DOHH2 (cell line): ENCODE measurements at regions not wholly inside any gene's neighbourhood (a gene's known extent, or its start where the extent isn't known, plus 50 kb on each side); places are given as distances from the start of the nearest gene placed in this dataset.

Experiments
- H3F3A ChIP-seq: fragments of 200-600 bp; sonication (generic), shearing (Covaris generic); 2 replicates; pipeline ENCODE4 v1.6.0; 2016; ENCODE audit warnings: antibody characterized with exemption, mild to moderate bottlenecking; ENCODE audit not compliant: control insufficient read depth, insufficient read depth
- H3K27ac ChIP-seq: fragments of 200-600 bp; sonication (generic); 2 replicates; pipeline ENCODE4 v1.5.1; 2014; ENCODE audit warnings: low read depth, mild to moderate bottlenecking, low read length, moderate library complexity
- H3K27me3 ChIP-seq: fragments of 200-600 bp; sonication (generic); 2 replicates; pipeline ENCODE4 v1.6.1; 2014; ENCODE audit warnings: mild to moderate bottlenecking, low read length, mixed read lengths; ENCODE audit not compliant: control insufficient read depth
- H3K36me3 ChIP-seq: fragments of 200-600 bp; sonication (generic); 2 replicates; pipeline ENCODE4 v1.6.1; 2014; ENCODE audit warnings: mild to moderate bottlenecking, low read length, moderate library complexity, mixed read lengths; ENCODE audit not compliant: control insufficient read depth
- H3K4me1 ChIP-seq: fragments of 200-600 bp; sonication (generic); 2 replicates; pipeline ENCODE4 v1.6.1; 2014; ENCODE audit warnings: mild to moderate bottlenecking, low read length, mixed read lengths; ENCODE audit not compliant: control insufficient read depth
- H3K4me2 ChIP-seq: fragments of 200-600 bp; sonication (generic); 2 replicates; pipeline ENCODE4 v1.6.0; 2014; ENCODE audit warnings: mild to moderate bottlenecking, low read length, moderate library complexity
- H3K4me3 ChIP-seq: fragments of 200-600 bp; sonication (generic); 2 replicates; pipeline ENCODE4 v1.5.1; 2014; ENCODE audit warnings: mild to moderate bottlenecking, low read length, mixed read lengths
- H3K79me2 ChIP-seq: fragments of 200-600 bp; sonication (generic); 2 replicates; pipeline ENCODE4 v1.6.1; 2014; ENCODE audit warnings: mild to moderate bottlenecking, low read length, mixed read lengths; ENCODE audit not compliant: control insufficient read depth
- H3K9me2 ChIP-seq: fragments of 200-600 bp; sonication (generic); replicated peaks from 2 replicates; pipeline ENCODE4 v1.6.1; 2014; ENCODE audit warnings: mild to moderate bottlenecking, low read length, mixed read lengths; ENCODE audit not compliant: control insufficient read depth
- H3K9me3 ChIP-seq: fragments of 200-600 bp; sonication (generic); 2 replicates; pipeline ENCODE4 v1.6.1; 2014; ENCODE audit warnings: antibody characterized with exemption, low read length, mixed read lengths; ENCODE audit not compliant: control insufficient read depth, insufficient read depth
- H4K20me1 ChIP-seq: fragments of 200-600 bp; sonication (generic); 2 replicates; pipeline ENCODE4 v1.6.0; 2014; ENCODE audit warnings: low read depth, mild to moderate bottlenecking, antibody characterized with exemption, low read length, moderate library complexity; ENCODE audit not compliant: control insufficient read depth, insufficient read depth
- EZH2phosphoT487 ChIP-seq: fragments of 200-600 bp; sonication (generic); IDR thresholded peaks from 2 replicates; pipeline ENCODE4 v1.6.1; 2017; ENCODE audit warnings: borderline replicate concordance, mild to moderate bottlenecking, antibody characterized with exemption, low read length, moderate library complexity, mixed read lengths
- TF ChIP-seq, protein P1 (sequence below): fragments of 200-600 bp; sonication (generic); IDR thresholded peaks from one replicate; pipeline ENCODE4 v1.5.1; 2014; ENCODE audit warnings: antibody characterized with exemption, mild to moderate bottlenecking, low read depth, low read length; ENCODE audit not compliant: poor library complexity, severe bottlenecking

- Histone ChIP-seq H3K9me3 (no peaks in the 10 kb centered on the region), H3K9me2 (no peaks in the 10 kb centered on the region), H3K4me2 (no peak overlapping the region), H3K4me3 (no peak overlapping the region), H3K27ac (no peak overlapping the region), H4K20me1 (no peaks in the 10 kb centered on the region), H3K36me3 (no peaks in the 10 kb centered on the region), H3K79me2 (no peaks in the 10 kb centered on the region), H3F3A (no peaks in the 10 kb centered on the region), H3K27me3 (no peaks in the 10 kb centered on the region), H3K4me1 (no peaks in the 10 kb centered on the region)
- TF ChIP-seq, protein P1, sequence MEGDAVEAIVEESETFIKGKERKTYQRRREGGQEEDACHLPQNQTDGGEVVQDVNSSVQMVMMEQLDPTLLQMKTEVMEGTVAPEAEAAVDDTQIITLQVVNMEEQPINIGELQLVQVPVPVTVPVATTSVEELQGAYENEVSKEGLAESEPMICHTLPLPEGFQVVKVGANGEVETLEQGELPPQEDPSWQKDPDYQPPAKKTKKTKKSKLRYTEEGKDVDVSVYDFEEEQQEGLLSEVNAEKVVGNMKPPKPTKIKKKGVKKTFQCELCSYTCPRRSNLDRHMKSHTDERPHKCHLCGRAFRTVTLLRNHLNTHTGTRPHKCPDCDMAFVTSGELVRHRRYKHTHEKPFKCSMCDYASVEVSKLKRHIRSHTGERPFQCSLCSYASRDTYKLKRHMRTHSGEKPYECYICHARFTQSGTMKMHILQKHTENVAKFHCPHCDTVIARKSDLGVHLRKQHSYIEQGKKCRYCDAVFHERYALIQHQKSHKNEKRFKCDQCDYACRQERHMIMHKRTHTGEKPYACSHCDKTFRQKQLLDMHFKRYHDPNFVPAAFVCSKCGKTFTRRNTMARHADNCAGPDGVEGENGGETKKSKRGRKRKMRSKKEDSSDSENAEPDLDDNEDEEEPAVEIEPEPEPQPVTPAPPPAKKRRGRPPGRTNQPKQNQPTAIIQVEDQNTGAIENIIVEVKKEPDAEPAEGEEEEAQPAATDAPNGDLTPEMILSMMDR, result no peak
- no peak for TF ChIP-seq EZH2phosphoT487
These were observed 382.8 kb downstream of the BCL11B start for GRCh38 chr14:98888927-98889835.

GRCh38 chr14:98889836-98890185 is 382.2 kb downstream of the BCL11B start:
- Histone ChIP-seq H3K9me3 (no peaks in the 10 kb centered on the region), H3K36me3 (no peaks in the 10 kb centered on the region), H3K4me3 (no peak overlapping the region)

GRCh38 chr14:98890556-98891340 is 381.2 kb downstream of the BCL11B start:
- no peaks in the 10 kb centered on the region for H3K4me1 ChIP-seq
- no peak for TF ChIP-seq EZH2phosphoT487
- TF ChIP-seq, protein P1, result no peak
- H4K20me1 ChIP-seq, result no peaks in the 10 kb centered on the region
- H3K27me3 ChIP-seq, result no peaks in the 10 kb centered on the region
- H3K79me2 ChIP-seq, result no peaks in the 10 kb centered on the region
- H3F3A ChIP-seq, result no peaks in the 10 kb centered on the region
- H3K4me3 ChIP-seq, result no peak overlapping the region
- no peaks in the 10 kb centered on the region for H3K36me3 ChIP-seq
- H3K9me2 ChIP-seq, result no peaks in the 10 kb centered on the region
- H3K4me2 ChIP-seq, result no peak overlapping the region
- H3K9me3 ChIP-seq, result no peaks in the 10 kb centered on the region
- no peak overlapping the region for H3K27ac ChIP-seq

More at GRCh38 chr14:98889836-98890185, 382.2 kb downstream of the BCL11B start:
- H4K20me1 ChIP-seq, result no peaks in the 10 kb centered on the region
- H3K4me1 ChIP-seq, result no peaks in the 10 kb centered on the region
- H3K27me3 ChIP-seq, result no peaks in the 10 kb centered on the region
- H3K79me2 ChIP-seq, result no peaks in the 10 kb centered on the region
- TF ChIP-seq, protein P1, result no peak
- no peak for TF ChIP-seq EZH2phosphoT487
- H3K27ac ChIP-seq, result no peak overlapping the region
- no peaks in the 10 kb centered on the region for H3F3A ChIP-seq
- no peaks in the 10 kb centered on the region for H3K9me2 ChIP-seq
- H3K4me2 ChIP-seq, result no peak overlapping the region
